GM10266 (cell line): ENCODE measurements at regions not wholly inside any gene's neighbourhood (a gene's known extent, or its start where the extent isn't known, plus 50 kb on each side); places are given as distances from the start of the nearest gene placed in this dataset.
A peak's percentile ranks its signal among the peaks of the same experiment; 100 is the strongest.
"Not testable (repeated sequence)": the region's sequence is repeated elsewhere in the genome, so short reads cannot be mapped to it uniquely, and the experiment has no call there.

Experiments used
- DNase-seq: peaks from one replicate; pipeline ENCODE4 v3.0.0; 2012; ENCODE audit errors: extremely low spot score
- TF ChIP-seq, protein P1 (sequence below): IDR thresholded peaks from 2 replicates; pipeline ENCODE4 v1.5.1; 2012; ENCODE audit warnings: mild to moderate bottlenecking, low read depth; ENCODE audit not compliant: control insufficient read depth, insufficient read depth; ENCODE audit errors: missing control alignments

DNA sequence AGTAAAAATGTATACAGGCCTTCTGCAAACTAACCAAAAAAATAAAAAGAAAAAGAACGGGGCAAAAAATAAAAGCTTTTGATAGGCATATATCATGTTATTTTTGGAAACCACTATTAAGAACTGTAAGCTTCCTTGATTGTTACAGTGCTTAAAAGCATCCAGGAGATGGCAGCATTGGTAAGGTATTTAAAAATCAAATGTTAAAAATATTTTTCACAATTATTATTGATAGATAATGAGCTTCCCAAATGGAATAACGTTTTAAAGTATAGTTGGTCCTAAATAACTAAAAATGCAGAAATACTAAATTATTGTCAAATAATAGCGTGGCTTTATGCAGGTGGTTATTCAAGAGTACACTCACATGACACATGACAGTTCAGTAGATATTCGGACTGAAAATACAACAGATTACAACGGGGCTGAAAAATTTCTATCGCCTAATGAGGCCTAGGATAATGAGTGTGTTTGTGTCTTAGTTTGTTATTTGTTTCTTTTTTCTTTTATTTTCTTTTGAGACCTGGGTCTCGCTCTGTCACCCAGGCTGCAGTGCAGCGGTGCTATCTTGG lies 127.2 kb upstream of the ATF7IP start:
- TF ChIP-seq, protein P1, sequence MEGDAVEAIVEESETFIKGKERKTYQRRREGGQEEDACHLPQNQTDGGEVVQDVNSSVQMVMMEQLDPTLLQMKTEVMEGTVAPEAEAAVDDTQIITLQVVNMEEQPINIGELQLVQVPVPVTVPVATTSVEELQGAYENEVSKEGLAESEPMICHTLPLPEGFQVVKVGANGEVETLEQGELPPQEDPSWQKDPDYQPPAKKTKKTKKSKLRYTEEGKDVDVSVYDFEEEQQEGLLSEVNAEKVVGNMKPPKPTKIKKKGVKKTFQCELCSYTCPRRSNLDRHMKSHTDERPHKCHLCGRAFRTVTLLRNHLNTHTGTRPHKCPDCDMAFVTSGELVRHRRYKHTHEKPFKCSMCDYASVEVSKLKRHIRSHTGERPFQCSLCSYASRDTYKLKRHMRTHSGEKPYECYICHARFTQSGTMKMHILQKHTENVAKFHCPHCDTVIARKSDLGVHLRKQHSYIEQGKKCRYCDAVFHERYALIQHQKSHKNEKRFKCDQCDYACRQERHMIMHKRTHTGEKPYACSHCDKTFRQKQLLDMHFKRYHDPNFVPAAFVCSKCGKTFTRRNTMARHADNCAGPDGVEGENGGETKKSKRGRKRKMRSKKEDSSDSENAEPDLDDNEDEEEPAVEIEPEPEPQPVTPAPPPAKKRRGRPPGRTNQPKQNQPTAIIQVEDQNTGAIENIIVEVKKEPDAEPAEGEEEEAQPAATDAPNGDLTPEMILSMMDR = peak; percentile 48
- DNase-seq = no peak

DNA sequence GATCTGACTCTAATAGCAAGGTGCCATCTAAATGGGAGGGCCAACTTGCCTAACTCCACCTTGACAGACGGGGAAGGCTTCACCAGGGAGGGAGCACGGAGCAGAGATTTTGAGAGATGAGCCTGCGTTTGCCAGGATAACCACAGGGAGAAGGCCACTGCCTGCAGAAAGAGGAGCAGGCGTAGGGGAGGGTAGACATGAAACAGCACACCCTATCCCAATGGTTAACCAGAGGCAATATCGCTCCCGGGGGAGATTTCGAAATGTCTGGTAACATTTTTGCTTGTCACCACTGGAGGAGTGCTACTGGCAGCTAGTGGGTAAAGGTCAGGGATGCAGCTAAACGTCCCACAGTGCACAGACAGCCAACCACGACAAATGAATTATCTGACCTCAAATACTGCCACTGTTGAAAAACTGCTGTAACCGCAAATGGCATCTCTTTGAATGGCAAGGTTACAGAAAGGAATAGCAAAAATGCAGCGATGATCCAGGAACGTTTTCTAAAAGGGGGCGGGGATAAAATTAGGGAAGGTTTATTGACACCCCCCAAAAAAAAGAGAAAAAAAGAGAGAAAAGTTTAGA lies 126.0 kb upstream of the ATF7IP start:
- peak; percentile 44 for DNase-seq
- TF ChIP-seq, protein P1 = peak; percentile 12

DNA sequence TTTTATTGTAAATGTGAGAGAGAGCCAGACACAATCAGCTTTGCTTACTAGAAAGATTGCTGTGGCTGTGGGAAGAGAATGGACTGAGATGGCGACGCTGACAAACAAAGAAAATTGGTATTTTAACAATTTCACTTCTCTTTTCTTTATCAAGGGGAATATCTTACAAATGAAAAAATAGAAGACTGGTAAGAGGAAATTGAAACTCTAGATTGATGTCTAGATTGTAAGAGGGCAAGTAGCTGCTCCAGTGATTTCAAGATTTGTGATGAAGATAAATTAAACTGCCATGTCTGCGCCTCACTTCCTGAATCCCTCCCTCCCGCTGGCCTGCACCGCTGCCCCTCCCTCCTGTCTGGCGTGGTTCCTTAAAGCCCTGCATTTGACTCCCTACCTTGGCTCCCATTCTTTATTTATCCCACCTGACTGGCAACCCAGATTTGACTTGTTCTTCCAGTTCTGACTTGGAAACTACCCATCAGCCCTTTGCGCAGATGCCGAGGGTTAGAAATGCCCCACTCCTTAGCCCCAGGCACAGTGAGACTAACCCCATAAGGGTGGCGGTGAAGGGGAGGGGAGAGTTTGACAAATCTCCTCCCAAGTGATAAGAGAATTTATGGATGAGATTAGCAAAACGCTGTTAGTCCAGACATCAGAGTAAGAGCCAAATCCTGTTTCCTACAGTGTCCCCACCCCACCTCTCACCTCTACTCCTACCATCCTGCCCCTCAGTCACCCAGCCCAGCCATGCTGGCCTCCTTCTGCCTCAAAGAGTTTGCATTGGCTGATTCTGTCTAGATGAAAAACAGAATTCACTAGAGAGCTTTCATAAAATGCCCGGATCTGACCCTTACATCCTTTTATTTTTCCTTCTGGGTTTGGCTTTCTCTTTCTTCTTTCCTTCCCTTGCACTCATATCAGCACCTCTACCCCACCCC lies 125.3 kb upstream of the ATF7IP start:
- TF ChIP-seq, protein P1 = no peak
- peak; percentile 53 for DNase-seq

DNA sequence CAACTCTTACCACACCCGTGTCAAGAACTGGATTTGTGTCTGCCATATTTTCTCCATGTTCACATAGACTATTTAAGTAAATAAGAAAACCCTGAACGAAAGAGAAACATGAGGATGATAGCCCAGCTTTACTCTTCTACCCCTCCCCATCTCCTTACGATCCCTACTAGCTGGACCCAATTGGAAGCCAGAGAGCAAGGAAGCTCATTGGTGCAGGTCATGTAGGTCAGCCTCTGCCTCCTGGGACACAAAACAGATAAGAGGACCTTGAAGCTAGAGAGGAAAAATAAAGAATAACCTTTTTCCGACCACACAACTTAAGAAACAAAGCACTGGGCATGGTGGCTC lies 124.6 kb upstream of the ATF7IP start:
- TF ChIP-seq, protein P1 = no peak
- DNase-seq = no peak

DNA sequence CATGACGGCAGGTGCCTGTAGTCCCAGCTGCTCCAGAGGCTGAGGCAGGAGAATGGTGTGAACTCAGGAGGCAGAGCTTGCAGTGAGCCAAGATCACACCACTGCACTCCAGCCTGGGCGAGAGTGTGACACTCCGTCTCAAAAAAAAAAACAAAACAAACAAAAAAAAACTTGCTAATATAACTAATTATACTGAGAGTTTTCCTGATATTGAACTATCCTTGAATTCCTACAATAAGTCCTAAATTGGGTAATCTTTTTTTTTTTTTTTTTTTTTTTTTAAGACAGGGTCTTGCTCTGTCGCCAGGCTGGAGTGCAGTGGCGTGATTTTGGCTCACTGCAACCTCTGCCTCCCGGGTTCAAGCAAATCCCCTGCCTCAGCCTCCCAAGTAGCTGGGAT lies 122.7 kb upstream of the ATF7IP start:
- not testable (repeated sequence) for DNase-seq

DNA sequence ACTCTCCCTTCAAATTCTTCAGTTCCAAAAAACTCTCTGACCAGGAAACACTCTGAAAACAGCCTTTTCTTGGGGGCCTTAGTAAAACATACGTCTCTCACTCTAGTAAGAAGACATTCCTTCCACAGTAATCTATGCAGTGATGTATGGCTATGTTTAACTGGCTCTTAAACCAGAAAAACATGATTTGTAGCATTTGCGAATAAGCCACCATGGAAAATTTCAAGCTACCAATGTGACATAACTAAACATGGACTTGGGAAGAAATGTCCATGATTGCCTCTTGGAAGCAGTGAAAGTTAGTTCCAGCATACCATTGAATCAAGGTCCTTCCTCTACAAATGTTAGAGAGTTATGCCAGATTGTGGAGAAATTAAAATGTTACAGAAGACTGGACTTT lies 121.5 kb upstream of the ATF7IP start:
- TF ChIP-seq, protein P1 = no peak
- no peak for DNase-seq

DNA sequence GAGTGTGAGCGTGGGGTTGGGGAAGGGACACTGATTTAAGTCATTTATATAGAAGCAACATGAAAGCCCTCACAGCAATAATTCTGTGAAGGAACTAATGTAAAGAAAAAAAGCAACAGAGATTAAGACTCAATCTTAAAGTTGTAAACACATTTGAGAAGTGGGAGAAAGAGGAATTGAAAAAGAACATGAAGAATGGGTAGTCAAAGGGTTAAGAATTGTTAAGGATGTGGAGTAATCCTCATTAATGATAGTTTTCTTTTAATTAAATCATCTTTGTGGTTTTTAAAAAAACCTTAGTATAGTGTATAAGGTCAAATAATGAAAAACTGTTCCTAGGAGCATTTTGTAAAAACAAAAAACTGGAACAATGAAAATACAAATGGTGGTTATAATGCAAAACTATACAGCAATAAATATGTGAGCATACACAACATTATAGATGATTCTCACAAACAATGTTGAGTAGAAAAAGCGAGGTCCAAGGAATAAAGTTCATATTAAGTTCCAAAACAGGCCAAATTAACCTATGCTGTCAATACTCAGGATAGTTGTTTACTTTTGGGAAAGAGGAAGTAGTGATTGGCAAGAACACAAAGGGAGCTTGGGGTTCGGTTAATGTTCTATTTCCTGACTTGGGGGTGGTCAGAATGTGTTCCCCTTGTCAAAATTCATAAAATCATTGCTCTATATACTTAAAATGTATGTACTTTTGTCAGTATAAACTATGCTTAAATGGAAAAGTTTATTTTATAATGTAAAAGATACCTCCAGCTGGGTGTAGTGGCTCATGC lies 120.4 kb upstream of the ATF7IP start:
- DNase-seq = no peak
- TF ChIP-seq, protein P1 = no peak
